ENCODE measurements at regions not wholly inside any gene's neighbourhood (a gene's known extent, or its start where the extent isn't known, plus 50 kb on each side); places are given as distances from the start of the nearest gene placed in this dataset.
A peak's percentile ranks its signal among the peaks of the same experiment; 100 is the strongest.
"Not testable (repeated sequence)": the region's sequence is repeated elsewhere in the genome, so short reads cannot be mapped to it uniquely, and the experiment has no call there.

DNA sequence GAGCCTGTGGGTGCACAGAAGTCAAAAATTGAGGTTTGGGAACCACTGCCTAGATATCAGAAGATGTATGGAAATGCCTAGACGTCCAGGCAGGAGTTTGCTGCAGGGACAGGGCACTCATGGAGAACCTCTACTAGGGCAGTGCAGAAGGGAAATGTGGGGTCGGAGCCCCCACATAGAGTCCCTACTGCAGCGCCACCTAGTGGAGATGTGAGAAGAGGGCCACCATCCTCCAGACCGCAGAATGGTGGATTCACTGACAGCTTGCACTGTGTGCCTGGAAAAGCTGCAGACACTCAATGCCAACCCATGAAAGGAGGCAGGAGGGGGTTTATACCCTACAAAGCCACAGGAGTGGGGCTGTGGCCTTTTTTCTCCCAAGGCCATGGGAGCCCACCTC is 159.0 kb upstream of the ROPN1B start:
- not testable (repeated sequence) for DNase-seq (ENCODE audit: low read depth)

DNA sequence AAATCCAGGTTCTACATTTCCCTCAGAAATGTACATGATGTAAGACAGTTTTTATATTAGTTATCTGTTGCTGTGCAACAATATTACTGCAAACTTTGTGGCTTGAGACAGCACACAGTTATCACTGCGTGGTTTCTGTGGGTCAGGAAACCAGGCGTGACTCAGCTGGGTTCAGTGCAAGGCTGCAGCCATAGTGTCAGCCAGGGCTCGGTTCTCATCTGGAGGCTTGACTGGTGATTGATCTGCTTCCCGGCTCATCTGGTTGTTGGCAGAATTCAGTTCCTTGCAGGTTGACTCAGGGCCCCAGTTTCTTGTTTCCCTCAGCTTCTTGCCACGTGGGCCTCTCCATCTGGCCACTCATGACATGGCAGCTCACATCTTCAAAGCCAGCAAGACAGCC is 146.8 kb upstream of the ROPN1B start:
- not testable (repeated sequence) for DNase-seq (ENCODE audit: low read depth)

DNA sequence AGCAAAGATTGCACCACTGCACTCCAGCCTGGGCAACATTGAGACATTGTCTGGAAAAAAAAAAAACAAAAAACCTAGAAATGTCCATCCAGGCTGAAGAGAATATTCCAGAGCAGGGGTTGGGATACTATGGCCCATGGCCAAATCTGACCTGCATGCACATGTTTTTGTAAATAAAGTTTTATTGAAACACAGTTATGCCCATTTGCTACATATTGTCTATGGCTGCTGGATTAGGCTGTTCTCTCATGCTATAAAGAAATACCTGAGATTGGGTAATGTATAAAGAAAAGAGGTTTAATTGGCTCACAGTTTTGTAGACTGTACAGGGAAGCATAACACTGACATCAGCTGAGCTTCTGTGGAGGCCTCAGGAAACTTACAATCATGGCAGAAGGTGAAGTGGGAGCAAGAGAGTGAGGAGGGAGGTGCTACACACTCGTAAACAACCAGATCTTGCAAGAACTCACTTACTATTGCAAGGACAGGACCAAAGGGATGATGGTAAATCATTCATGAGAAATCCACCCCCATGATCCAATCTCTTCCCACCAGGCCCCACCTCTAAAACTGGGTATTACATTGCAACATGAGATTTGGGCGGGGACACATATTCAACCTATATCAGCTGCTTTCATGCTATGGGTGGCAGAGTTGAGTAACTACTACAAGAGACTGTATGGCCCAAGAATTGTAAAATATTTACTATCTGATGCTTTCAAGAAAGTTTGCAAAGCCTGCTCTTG is 137.8 kb upstream of the ROPN1B start:
- DNase-seq (ENCODE audit: low read depth): not testable (repeated sequence)

DNA sequence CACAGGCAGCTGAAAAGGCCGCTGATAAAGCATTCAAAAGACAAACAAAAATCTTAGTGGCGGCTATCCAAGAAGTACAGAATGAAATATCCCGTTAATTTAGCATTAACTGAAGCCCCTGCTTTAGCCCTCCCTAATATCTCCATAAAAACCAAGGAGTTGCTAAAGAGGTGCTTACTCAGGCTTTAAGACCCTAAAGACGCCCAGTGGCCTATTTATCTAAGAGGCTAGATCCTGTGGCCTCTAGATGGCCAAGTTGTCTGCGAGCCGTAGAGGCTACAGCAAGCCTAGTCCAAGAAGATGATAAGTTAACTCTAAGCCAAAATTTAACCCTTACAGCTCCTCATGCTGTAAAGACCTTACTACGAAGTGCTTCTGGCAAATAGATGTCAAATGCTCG is 133.4 kb upstream of the ROPN1B start:
- not testable (repeated sequence) for DNase-seq (ENCODE audit: low read depth)

DNA sequence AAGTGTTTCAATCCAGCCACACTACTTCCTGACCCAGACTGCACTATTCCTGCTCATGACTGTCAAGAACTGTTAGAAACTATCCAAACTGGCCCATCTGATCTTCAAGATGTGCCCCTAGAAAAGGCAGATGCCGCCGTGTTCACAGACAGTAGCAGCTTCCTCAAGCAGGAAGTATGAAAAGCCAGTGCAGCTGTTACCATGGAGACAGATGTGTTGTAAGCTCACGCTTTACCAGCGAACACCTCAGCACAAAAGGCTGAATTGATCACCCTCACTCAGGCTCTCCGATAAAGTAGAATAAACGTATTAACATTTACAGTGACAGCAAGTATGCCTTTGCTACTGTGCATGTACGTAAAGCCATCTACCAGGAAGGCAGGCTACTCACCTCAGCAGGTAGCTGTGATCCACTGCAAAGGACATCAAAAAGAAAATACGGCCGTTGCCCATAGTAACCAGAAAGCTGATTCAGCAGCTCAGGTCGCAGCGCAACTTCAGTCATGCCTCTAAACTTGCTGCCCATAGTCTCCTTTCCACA is 132.9 kb upstream of the ROPN1B start:
- not testable (repeated sequence) for DNase-seq (ENCODE audit: low read depth)

DNA sequence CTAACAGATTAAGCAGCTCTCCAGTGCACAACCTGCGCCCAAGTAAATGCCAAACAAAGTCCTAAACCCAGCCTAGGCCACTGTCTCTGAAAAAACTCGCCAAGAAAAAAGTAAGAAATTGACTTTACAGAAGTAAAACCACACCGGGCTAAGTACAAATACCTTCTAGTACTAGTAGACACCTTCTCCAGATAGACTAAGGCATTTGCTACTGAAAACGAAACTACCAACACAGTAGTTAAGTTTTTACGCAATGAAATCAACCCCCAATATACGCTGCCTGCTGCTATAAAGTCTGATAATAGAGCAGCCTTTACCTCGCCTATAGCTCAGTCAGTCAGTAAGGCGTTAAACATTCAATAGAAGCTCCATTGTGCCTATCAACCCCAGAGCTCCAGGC is 132.2 kb upstream of the ROPN1B start:
- DNase-seq (ENCODE audit: low read depth): not testable (repeated sequence)

DNA sequence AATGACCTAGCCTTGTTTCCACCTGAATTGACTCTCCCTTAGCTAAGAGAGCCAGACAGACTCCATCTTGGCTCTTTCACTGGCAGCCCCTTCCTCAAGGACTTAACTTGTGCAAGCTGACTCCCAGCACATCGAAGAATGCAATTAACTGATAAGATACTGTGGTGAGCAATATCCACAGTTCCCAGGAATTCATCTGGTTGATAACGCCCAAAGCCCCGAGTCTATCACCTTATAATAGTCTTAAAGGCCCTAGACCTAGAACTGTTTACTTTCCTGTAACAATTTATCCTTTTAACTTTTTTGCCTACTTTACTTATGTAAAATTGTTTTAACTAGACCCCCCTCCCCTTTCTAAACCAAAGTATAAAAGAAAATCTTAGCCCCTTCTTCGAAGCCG is 130.1 kb upstream of the ROPN1B start:
- not testable (repeated sequence) for DNase-seq (ENCODE audit: low read depth)

DNA sequence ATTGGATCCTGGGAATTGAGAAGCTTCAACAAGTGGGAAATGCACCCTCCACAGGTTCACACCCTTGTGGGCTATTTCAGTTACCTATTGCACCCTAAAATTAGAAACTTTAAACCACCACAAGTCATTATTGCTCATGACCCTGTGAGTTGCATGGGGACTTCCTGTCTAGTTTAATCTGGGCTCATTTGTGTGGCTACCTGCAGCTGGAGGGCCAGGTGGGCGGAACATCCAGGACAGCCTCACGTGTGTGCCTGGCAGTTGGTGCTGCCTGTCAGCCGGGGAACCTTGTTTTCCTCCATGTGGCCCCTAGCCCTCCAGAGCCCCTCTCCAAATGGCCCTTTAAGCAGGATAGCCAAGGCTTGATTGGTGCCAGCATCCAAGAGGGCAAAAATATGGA is 128.5 kb upstream of the ROPN1B start:
- not testable (repeated sequence) for DNase-seq (ENCODE audit: low read depth)

DNA sequence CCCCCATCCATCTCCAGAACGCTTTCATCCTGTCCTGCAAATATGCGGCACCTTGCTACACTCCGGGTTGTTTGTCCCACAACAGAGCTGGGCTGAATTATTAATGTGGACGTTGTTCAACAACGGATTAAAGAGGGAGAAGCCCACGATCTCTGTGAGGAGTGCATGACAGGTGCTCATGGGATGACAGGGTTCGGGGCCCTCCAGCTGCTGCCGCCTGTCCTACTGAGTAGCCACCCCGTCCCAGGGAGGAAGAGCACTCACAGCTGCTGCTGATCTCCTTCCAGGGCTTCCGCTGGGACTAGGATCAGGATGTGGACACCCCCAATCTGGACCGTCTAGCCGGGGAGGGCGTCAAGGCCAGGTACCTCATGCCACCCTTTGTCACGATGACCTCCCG is 121.0 kb upstream of the ROPN1B start:
- DNase-seq (ENCODE audit: low read depth): not testable (repeated sequence)

DNA sequence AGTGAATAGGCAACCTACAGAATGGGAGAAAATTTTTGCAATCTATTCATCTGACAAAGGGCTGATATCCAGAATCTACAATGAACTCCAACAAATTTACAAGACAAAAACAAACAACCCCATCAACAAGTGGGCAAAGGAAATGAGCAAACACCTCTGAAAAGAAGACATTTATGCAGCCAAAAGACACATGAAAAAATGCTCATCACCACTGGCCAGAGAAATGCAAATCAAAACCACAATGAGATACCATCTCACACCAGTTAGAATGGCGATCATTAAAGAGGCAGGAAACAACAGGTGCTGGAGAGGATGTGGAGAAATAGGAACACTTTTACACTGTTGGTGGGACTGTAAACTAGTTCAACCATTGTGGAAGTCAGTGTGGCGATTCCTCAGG is 114.0 kb upstream of the ROPN1B start:
- DNase-seq (ENCODE audit: low read depth): not testable (repeated sequence)

DNA sequence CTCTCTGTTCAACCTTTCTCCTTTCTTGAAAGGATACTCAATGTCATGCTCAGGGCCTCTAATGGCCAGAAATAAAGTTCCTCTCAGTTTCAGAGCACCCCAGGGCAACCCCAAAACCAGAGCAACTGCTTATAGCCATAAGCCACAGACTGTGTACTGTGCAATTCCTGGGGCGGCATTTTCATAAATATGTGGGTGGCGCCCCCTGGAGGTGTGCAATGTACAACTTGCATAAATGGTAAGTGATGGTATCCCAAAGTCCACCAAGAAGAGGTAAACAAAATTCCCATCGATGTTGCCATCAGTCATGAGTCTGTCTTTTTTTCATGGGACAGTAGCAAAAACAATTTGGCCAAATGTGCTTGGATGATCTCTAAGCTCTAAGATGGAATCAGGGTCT is 108.4 kb upstream of the ROPN1B start:
- DNase-seq (ENCODE audit: low read depth): not testable (repeated sequence)

DNA sequence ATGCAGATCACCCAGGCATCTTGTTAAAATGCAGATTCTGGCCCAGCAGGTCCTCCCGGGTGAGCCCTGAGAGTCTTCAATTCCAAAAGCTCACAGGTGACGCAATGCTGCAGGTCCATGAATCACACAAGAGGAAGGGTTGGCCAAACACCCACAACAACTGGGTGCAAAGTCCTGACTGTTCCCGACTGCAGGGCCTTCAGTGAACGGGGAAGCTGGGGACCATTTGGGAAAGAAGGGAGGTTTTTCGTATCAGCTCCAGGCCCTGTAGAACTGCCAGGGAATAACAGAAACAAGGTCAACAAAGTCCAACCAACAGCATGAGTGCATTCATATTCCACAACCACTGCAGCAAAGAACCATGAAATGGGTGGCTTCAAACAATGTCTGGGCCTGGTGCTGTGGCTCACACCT is 106.1 kb upstream of the ROPN1B start:
- DNase-seq (ENCODE audit: low read depth): not testable (repeated sequence)

DNA sequence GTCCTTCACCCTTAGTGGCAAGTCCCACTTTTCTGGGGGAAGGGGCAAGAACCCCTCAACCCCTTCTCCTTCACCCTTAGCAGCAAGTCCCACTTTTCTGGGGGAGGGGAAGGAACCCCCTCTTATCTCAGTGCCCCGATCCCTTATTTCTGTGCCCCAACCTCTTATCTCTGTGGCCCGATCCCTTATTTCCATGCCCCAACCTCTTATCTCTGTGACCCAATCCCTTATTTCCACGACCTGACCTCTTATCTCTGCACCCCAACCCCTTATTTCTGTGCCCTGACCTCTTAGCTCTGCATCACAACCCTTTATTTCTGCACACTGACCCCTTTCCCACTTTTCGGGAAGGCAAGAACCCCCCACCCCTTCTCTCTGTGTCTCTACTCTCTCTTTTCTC is 104.4 kb upstream of the ROPN1B start:
- DNase-seq (ENCODE audit: low read depth): not testable (repeated sequence)

DNA sequence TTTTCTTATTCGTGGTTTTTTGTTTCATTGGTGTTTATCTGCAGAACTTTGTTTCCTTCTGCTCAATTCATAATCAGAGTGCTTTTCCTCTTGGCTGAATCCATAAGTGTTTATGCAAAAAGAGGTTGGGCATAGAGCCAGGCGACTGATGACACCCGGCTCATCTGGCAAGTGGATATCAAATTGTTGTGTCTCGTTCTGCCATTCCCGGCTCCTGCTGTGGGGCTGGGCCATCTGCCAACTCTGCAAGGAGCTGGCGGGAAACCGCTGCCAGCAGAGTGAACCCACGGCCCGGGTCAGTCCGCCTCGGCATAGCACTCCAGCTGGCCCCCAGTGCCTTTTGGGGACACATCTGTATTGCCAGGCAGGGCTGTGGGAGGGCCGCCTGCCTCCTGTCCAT is 83.0 kb upstream of the ROPN1B start:
- not testable (repeated sequence) for DNase-seq (ENCODE audit: low read depth)

DNA sequence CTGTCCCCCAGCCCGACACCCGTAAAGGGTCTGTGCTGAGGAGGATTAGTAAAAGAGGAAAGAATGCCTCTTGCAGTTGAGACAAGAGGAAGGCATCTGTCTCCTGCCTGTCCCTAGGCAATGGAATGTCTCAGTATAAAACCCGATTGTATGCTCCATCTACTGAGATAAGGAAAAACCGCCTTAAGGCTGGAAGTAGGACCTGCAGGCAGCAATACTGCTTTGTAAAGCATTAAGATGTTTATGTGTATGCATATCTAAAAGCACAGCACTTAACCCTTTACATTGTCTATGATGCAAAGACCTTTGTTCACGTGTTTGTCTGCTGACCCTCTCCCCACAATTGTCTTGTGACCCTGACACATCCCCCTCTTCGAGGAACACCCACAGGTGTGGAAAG is 69.8 kb upstream of the ROPN1B start:
- DNase-seq (ENCODE audit: low read depth): not testable (repeated sequence)

DNA sequence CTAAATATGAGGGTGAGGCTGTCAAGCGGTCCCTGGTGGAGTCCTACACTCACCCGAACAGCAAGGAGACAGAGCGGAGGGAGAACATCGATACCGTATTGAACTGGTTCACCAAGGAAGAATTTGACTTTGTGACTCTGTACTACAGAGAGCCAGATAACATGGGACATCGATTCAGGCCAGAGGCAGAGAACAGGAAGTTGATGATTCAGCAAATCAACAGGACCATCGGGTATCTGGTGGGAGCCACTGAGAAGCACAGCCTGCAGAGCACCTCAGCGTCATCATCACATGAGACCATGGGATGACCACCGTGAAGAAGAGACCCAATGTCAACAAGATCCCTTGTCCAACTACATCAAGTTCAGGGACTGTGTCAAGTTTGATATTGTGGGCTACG is 67.5 kb upstream of the ROPN1B start:
- DNase-seq (ENCODE audit: low read depth): not testable (repeated sequence)

DNA sequence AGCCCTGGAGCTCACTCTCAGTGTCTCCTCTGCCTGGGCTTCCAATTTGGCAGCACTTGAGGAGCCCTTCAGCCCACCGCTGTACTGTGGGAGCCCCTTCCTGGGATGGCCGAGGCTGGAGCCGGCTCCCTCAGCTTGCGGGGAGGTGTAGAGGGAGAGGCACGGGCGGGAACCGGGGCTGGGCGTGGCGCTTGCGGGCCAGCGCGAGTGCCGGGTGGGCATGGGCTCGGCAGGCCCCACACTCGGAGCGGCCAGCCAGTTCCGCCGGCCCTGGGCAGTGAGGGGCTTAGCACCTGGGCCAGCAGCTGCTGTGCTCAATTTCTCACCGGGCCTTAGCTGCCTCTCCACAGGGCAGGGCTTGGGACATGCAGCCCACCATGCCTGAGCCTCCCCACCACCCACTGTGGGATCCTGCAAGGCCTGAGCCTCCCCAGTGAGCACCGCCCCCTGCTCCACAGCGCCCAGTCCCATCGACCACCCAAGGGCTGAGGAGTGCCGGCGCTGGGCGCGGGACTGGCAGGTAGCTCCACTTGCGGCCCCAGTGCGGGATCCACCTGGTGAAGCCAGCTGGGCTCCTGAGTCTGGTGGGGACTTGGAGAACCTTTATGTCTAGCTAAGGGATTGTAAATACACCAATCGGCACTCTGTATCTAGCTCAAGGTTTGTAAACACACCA is 65.1 kb upstream of the ROPN1B start:
- DNase-seq (ENCODE audit: low read depth): not testable (repeated sequence)

DNA sequence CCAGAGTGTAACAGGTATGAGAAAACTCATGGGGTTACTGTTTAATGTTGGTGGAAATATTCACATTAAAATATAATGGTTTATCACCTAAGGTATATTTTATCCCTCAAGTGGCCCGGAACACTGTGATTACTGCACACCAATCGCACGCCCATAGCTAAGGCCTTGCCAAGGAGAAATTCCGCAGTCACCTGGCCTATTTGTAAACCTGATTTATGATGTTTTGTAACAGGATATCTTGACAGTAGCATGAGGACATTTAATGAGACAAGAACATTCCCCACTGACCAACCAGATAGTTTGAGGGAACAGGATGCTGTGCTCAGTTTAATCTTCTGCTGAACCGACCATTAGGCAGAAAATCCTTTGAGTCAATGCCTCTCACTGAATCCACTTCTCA is 61.7 kb upstream of the ROPN1B start:
- not testable (repeated sequence) for DNase-seq (ENCODE audit: low read depth)

DNA sequence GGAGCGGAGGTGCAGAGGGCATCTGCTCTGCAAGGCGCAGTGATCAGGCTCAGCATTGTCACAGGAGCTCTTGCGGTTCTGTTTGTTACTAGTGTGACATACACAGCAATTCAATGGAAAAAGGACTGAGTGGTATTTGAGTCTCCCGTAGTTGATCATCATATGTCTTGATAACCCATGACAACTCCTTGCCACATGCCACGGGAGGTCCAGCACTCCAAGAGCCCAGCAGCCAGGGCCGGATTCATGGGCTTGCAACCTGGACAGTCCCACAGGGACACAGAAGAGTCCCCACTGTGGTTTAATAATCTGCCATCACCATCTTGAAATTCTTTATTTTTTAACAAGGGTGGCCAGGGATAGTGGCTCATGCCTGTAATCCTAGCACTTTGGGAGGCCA is 58.1 kb upstream of the ROPN1B start:
- DNase-seq (ENCODE audit: low read depth): not testable (repeated sequence)

DNA sequence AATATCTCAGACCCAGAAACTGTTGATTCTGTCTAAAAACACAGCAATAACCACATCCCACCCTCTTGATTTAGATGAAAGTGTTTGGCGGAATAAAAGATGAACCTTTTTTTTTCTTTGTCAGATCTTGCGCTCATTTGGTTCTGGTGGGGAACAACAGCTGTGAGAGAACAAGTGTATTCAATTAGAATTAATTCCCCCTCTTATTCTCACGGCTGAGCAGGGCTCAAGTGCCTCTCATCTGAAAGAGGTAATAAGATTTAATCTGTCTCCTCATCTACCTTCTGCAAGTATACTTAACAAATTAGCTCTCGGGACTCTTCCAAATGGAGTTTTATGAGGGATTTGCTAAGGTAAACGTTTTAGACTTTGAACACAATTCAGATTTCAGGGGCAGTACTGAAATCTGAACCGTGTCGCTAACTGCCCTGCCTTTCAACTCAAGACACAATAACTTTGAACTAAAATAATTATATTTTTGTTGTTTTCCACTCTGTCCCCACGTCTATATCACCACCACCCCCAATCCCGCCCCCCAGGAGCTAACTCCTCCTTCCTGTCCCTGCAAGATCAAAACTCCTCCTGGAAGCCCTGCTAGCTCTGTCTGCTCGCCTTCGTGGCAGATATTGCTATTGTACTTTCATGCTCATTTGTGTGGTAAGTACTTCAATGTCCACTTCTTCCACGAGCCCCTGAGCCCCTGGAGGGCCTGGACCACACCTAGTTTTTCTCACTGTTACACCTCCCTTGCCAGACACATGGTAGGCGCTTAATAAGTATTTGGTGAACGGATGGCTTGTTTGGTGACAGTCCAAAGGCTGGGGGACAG is 54.2 kb upstream of the ROPN1B start:
- DNase-seq (ENCODE audit: low read depth): not testable (repeated sequence)

DNA sequence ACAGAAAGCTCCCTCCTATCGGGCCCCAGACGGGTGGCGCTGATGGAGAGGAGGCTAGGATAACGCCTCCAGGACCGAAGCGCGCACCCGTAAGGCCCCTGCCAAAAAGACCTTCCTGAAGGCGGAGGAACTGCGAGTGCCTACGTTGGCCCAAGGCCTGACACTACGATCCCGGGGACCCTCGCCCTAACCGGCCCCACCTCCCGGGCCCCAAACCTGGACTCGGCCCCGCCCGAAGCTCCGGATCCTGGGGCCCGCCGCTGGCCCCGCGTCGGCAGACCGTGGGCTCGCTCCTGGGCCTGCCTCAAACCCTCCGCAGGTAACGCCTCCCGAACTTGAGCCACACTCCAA is 53.6 kb upstream of the ROPN1B start:
- DNase-seq (ENCODE audit: low read depth): not testable (repeated sequence)

DNA sequence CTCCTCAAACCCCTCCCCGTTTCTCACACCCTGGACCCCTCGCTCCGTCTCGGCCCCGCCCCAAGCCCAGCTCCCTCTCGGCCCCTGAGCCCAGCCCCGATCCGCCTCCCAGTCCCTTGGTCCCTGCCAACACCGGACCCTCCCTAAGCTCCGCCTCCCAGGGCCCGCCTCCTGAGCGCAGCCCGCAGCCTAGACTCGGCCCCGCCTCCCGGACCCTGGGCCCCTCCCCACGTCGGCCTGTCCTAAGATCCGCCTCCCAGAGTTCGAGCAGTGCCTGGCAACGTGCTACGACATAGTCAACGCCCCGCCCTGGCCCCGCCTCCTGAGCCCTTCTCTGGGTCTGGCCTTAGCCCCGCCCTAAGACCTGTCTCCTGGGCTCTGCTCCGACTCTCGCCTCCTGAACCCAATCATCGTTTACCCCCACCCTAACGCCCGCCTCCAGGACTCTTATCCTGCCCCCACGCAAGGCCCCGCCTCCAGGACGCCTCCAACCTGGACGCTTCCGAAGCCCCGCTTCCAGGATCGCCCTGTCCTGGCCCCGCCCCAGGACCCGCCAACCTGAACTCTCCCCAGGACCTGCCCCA is 53.1 kb upstream of the ROPN1B start:
- peak; percentile 83 for DNase-seq (ENCODE audit: low read depth)
